SK-N-SH treated with all-trans-retinoic acid at 6 μM for 48 hours (cell line): ENCODE measurements at regions not wholly inside any gene's neighbourhood (a gene's known extent, or its start where the extent isn't known, plus 50 kb on each side); places are given as distances from the start of the nearest gene placed in this dataset.
A peak's percentile ranks its signal among the peaks of the same experiment; 100 is the strongest.

Experiments used
- ATAC-seq: fragments of 200-7000 bp; cut with Tn5 transposase; 3 replicates; pipeline ENCODE4 v1.9.1; 2020; ENCODE audit warnings: mild to moderate bottlenecking, moderate library complexity
- ARNTL ChIP-seq: fragments of 450-650 bp; formaldehyde crosslinking; IDR thresholded peaks from 2 replicates; pipeline ENCODE4 v1.5.0; 2020; ENCODE audit warnings: low read depth, mild to moderate bottlenecking, moderate library complexity, borderline replicate concordance
- BACH2 ChIP-seq: fragments of 250-450 bp; sonication (Bioruptor Pico); IDR thresholded peaks from 2 replicates; pipeline ENCODE4 v1.9.0; 2021; ENCODE audit warnings: mild to moderate bottlenecking, borderline replicate concordance
- CREB5 ChIP-seq: fragments of 250-450 bp; sonication (Bioruptor Pico); IDR thresholded peaks from 2 replicates; pipeline ENCODE4 v1.5.1; 2020; ENCODE audit warnings: low read depth, mild to moderate bottlenecking, moderate library complexity
- CSDC2 ChIP-seq: fragments of 250-450 bp; sonication (Bioruptor Pico); IDR thresholded peaks from 2 replicates; pipeline ENCODE4 v1.5.0; 2020; ENCODE audit warnings: mild to moderate bottlenecking, moderate library complexity
- CSRNP3 ChIP-seq: fragments of 250-450 bp; sonication (Bioruptor Pico); IDR thresholded peaks from 2 replicates; pipeline ENCODE4 v1.5.1; 2021; ENCODE audit warnings: mild to moderate bottlenecking, moderate library complexity
- ESRRG ChIP-seq: fragments of 250-450 bp; sonication (Bioruptor Pico); IDR thresholded peaks from 2 replicates; pipeline ENCODE4 v1.6.1; 2021; ENCODE audit warnings: mild to moderate bottlenecking
- GLIS3 ChIP-seq: fragments of 250-450 bp; sonication (Bioruptor Pico); IDR thresholded peaks from 2 replicates; pipeline ENCODE4 v1.5.0; 2020; ENCODE audit warnings: mild to moderate bottlenecking, moderate library complexity
- ISL1 ChIP-seq: fragments of 250-450 bp; sonication (Bioruptor Pico); IDR thresholded peaks from 2 replicates; pipeline ENCODE4 v2.1.2; 2022; ENCODE audit warnings: mild to moderate bottlenecking, moderate library complexity
- OSR1 ChIP-seq: fragments of 250-450 bp; sonication (Bioruptor Pico); IDR thresholded peaks from 2 replicates; pipeline ENCODE4 v1.8.0; 2022; ENCODE audit warnings: moderate library complexity, mild to moderate bottlenecking, inconsistent platforms
- PATZ1 ChIP-seq: fragments of 250-450 bp; sonication (Bioruptor Pico); IDR thresholded peaks from 2 replicates; pipeline ENCODE4 v1.8.0; 2020; ENCODE audit warnings: mild to moderate bottlenecking, moderate library complexity, borderline replicate concordance
- POU6F1 ChIP-seq: fragments of 250-450 bp; sonication (Bioruptor Pico); IDR thresholded peaks from 2 replicates; pipeline ENCODE4 v1.8.0; 2021; ENCODE audit warnings: low read depth, mild to moderate bottlenecking, moderate library complexity, borderline replicate concordance
- PPARA ChIP-seq: fragments of 250-450 bp; sonication (Bioruptor Pico); IDR thresholded peaks from 2 replicates; pipeline ENCODE4 v1.5.0; 2020; ENCODE audit warnings: mild to moderate bottlenecking, borderline replicate concordance
- RARB ChIP-seq: fragments of 250-450 bp; sonication (Bioruptor Pico); IDR thresholded peaks from 2 replicates; pipeline ENCODE4 v1.8.0; 2021; ENCODE audit warnings: mild to moderate bottlenecking, moderate library complexity
- SNAI2 ChIP-seq: fragments of 250-450 bp; sonication (Bioruptor Pico); IDR thresholded peaks from 2 replicates; pipeline ENCODE4 v1.5.0; 2020; ENCODE audit warnings: mild to moderate bottlenecking, moderate library complexity
- TCF4 ChIP-seq: fragments of 250-450 bp; sonication (Bioruptor Pico); IDR thresholded peaks from 2 replicates; pipeline ENCODE4 v1.8.0; 2021; ENCODE audit warnings: mild to moderate bottlenecking, moderate library complexity, borderline replicate concordance
- TOX ChIP-seq: fragments of 250-450 bp; sonication (Bioruptor Pico); IDR thresholded peaks from 2 replicates; pipeline ENCODE4 v1.8.0; 2021; ENCODE audit warnings: mild to moderate bottlenecking, moderate library complexity, borderline replicate concordance
- TSHZ2 ChIP-seq: fragments of 250-450 bp; sonication (Bioruptor Pico); IDR thresholded peaks from 2 replicates; pipeline ENCODE4 v1.5.0; 2020; ENCODE audit warnings: mild to moderate bottlenecking, moderate library complexity
- ZC3H10 ChIP-seq: fragments of 250-450 bp; sonication (Bioruptor Pico); IDR thresholded peaks from 2 replicates; pipeline ENCODE4 v1.5.1; 2021; ENCODE audit warnings: mild to moderate bottlenecking, moderate library complexity
- ZFP3 ChIP-seq: fragments of 250-450 bp; sonication (Bioruptor Pico); IDR thresholded peaks from 2 replicates; pipeline ENCODE4 v1.5.0; 2020; ENCODE audit warnings: mild to moderate bottlenecking, moderate library complexity
- ZFP30 ChIP-seq: fragments of 450-650 bp; formaldehyde crosslinking; IDR thresholded peaks from 2 replicates; pipeline ENCODE4 v1.5.0; 2022; ENCODE audit warnings: mild to moderate bottlenecking, moderate library complexity
- ZNF565 ChIP-seq: fragments of 450-650 bp; formaldehyde crosslinking; conservative IDR thresholded peaks from 2 replicates; pipeline ENCODE4 v1.5.0; 2020; ENCODE audit warnings: low read depth, mild to moderate bottlenecking, moderate library complexity
- ZNF70 ChIP-seq: fragments of 450-650 bp; formaldehyde crosslinking; IDR thresholded peaks from 2 replicates; pipeline ENCODE4 v1.5.0; 2020; ENCODE audit warnings: mild to moderate bottlenecking, moderate library complexity
- ZNF8 ChIP-seq: fragments of 450-650 bp; formaldehyde crosslinking; IDR thresholded peaks from 2 replicates; pipeline ENCODE4 v1.5.0; 2020; ENCODE audit warnings: mild to moderate bottlenecking, moderate library complexity

- TF ChIP-seq TOX, result no peak
- TF ChIP-seq ZFP30 (CRISPR knock-in tag), result no peak
- no peak for TF ChIP-seq ZFP3 (CRISPR knock-in tag)
- no peak for TF ChIP-seq CREB5
- no peak for TF ChIP-seq ZC3H10 (CRISPR knock-in tag)
- TF ChIP-seq OSR1 (CRISPR knock-in tag), result no peak
- no peak for TF ChIP-seq ARNTL (CRISPR knock-in tag)
- no peak for TF ChIP-seq TSHZ2 (CRISPR knock-in tag)
- TF ChIP-seq ZNF8 (CRISPR knock-in tag), result no peak
- TF ChIP-seq ESRRG, result no peak
- no peak for TF ChIP-seq RARB (CRISPR knock-in tag)
- no peak for TF ChIP-seq TCF4 (CRISPR knock-in tag)
- no peak for TF ChIP-seq PPARA (CRISPR knock-in tag)
- no peak for TF ChIP-seq PATZ1 (CRISPR knock-in tag)
- TF ChIP-seq SNAI2 (CRISPR knock-in tag), result no peak
- no peak for TF ChIP-seq BACH2 (CRISPR knock-in tag)
- no peak for TF ChIP-seq GLIS3 (CRISPR knock-in tag)
- no peak for TF ChIP-seq POU6F1 (CRISPR knock-in tag)
- ATAC-seq, result no peak
Measured at GRCh38 chr10:24128066-24128730, 80.7 kb upstream of the KIAA1217 start.

GRCh38 chr10:24132741-24133140 is 76.2 kb upstream of the KIAA1217 start:
- ATAC-seq, result peak; percentile 28; the same call in 2 of the 3 replicates
- TF ChIP-seq OSR1 (CRISPR knock-in tag) (no peak), ZNF565 (CRISPR knock-in tag) (no peak), ZNF8 (CRISPR knock-in tag) (no peak), ZC3H10 (CRISPR knock-in tag) (no peak), PPARA (CRISPR knock-in tag) (no peak), TCF4 (CRISPR knock-in tag) (no peak), ISL1 (CRISPR knock-in tag) (no peak), BACH2 (CRISPR knock-in tag) (no peak), CREB5 (no peak), RARB (CRISPR knock-in tag) (no peak), CSDC2 (CRISPR knock-in tag) (no peak)

- no peak for ATAC-seq
- TF ChIP-seq BACH2 (CRISPR knock-in tag) (no peak), ZNF565 (CRISPR knock-in tag) (no peak), ZFP30 (CRISPR knock-in tag) (no peak), CSRNP3 (CRISPR knock-in tag) (no peak), ISL1 (CRISPR knock-in tag) (no peak), SNAI2 (CRISPR knock-in tag) (no peak), TSHZ2 (CRISPR knock-in tag) (no peak), ZNF8 (CRISPR knock-in tag) (no peak), CSDC2 (CRISPR knock-in tag) (no peak), ZNF70 (CRISPR knock-in tag) (no peak)
Measured at GRCh38 chr10:24133835-24134234, 75.1 kb upstream of the KIAA1217 start.
